ENCODE measurements at regions not wholly inside any gene's neighbourhood (a gene's known extent, or its start where the extent isn't known, plus 50 kb on each side); places are given as distances from the start of the nearest gene placed in this dataset.

- no peak for DNase-seq (ENCODE audit: low read depth)
Measured at GRCh38 chr4:149121023-149121404, 678.8 kb upstream of the NR3C2 start.

GRCh38 chr4:149120331-149121022 lies 678.3 kb upstream of the NR3C2 start:
- DNase-seq (ENCODE audit: low read depth), result peak; percentile 72

- no peak for DNase-seq (ENCODE audit: low read depth)
Measured at GRCh38 chr4:149116806-149117205, 674.6 kb upstream of the NR3C2 start.

- peak; percentile 95 for DNase-seq (ENCODE audit: low read depth)
Measured at GRCh38 chr4:149113804-149114430, 671.7 kb upstream of the NR3C2 start.

GRCh38 chr4:149112109-149112508 lies 669.9 kb upstream of the NR3C2 start:
- DNase-seq (ENCODE audit: low read depth), result no peak

GRCh38 chr4:149110481-149110880 lies 668.3 kb upstream of the NR3C2 start:
- DNase-seq (ENCODE audit: low read depth), result no peak

- DNase-seq (ENCODE audit: low read depth), result no peak
Measured at GRCh38 chr4:149108626-149109025, 666.4 kb upstream of the NR3C2 start.

- no peak for DNase-seq (ENCODE audit: low read depth)
Measured at GRCh38 chr4:149102765-149103164, 660.6 kb upstream of the NR3C2 start.

GRCh38 chr4:149101649-149102048 lies 659.4 kb upstream of the NR3C2 start:
- no peak for DNase-seq (ENCODE audit: low read depth)

GRCh38 chr4:149095811-149096210 lies 653.6 kb upstream of the NR3C2 start:
- no peak for DNase-seq (ENCODE audit: low read depth)

- no peak for DNase-seq (ENCODE audit: low read depth)
Measured at GRCh38 chr4:149095001-149095400, 652.8 kb upstream of the NR3C2 start.

GRCh38 chr4:149084144-149084543 lies 641.9 kb upstream of the NR3C2 start:
- DNase-seq (ENCODE audit: low read depth), result no peak

- peak; percentile 19 for DNase-seq (ENCODE audit: low read depth)
Measured at GRCh38 chr4:149077181-149077580, 635.0 kb upstream of the NR3C2 start.

- DNase-seq (ENCODE audit: low read depth), result no peak
Measured at GRCh38 chr4:149076401-149076800, 634.2 kb upstream of the NR3C2 start.

- no peak for DNase-seq (ENCODE audit: low read depth)
Measured at GRCh38 chr4:149072384-149072783, 630.2 kb upstream of the NR3C2 start.

GRCh38 chr4:149065753-149066152 lies 623.5 kb upstream of the NR3C2 start:
- no peak for DNase-seq (ENCODE audit: low read depth)

- peak; percentile 6 for DNase-seq (ENCODE audit: low read depth)
Measured at GRCh38 chr4:149062997-149063396, 620.8 kb upstream of the NR3C2 start.

GRCh38 chr4:149057594-149057993 lies 615.4 kb upstream of the NR3C2 start:
- DNase-seq (ENCODE audit: low read depth), result no peak

GRCh38 chr4:149056615-149057014 lies 614.4 kb upstream of the NR3C2 start:
- DNase-seq (ENCODE audit: low read depth), result no peak

GRCh38 chr4:149055624-149056023 lies 613.4 kb upstream of the NR3C2 start:
- DNase-seq (ENCODE audit: low read depth), result no peak

- no peak for DNase-seq (ENCODE audit: low read depth)
Measured at GRCh38 chr4:149050840-149051239, 608.6 kb upstream of the NR3C2 start.

GRCh38 chr4:149048451-149049143 lies 606.4 kb upstream of the NR3C2 start:
- DNase-seq (ENCODE audit: low read depth), result no peak

- peak; percentile 4 for DNase-seq (ENCODE audit: low read depth)
Measured at GRCh38 chr4:149047368-149047767, 605.2 kb upstream of the NR3C2 start.
